ENCODE measurements at regions not wholly inside any gene's neighbourhood (a gene's known extent, or its start where the extent isn't known, plus 50 kb on each side); places are given as distances from the start of the nearest gene placed in this dataset.

DNA sequence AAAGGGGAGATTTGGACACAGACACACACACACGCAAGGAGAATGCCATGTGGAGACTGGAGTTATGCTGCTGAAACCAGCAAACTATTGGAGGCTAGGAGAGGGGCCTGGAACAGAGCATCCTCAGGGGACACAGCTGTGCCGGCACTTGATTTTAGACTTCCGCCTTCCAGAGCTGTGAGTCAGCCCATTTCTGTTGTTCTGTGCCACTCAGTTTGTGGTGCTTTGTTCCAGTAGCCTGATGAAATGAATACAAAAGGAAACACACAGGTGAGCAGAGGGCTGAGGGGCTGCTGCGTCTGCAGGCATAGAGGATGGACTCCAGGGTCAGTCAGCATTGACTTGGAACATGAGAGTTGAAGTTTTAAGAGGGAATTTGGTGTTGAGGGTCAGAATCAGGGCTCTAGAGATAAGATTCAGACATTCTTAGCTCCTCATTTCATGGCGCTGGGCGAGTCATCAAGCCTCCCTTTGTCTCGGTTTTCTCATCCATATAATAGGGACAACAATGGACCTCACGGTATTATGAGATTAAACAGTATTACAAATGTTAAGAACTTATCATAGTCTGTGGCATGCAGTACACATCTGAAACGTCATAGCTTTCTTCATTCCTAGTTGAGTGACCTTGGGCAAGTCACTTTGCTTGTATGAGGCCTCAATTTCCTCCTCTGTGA lies 191.0 kb downstream of the MIAT start:
- no peak for DNase-seq

DNA sequence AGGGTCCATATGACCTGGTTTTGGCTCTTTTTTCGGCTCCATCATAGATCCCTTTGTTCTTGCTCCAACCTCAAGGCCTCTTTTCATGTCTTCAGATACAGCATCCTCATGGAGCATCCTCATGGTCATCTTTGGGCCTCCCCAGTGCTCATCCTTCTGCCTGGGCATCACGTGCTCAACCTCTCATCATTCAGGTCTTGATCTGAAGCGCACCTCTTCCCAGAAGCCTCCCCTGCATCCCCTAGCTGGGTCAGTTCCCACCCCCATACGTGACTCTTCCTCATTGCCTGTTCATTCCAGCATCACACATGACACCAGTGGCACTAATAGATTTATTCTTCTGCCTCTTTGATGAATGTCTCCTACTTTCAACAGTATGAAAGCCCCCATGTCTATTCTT lies 192.2 kb downstream of the MIAT start:
- no peak for DNase-seq

DNA sequence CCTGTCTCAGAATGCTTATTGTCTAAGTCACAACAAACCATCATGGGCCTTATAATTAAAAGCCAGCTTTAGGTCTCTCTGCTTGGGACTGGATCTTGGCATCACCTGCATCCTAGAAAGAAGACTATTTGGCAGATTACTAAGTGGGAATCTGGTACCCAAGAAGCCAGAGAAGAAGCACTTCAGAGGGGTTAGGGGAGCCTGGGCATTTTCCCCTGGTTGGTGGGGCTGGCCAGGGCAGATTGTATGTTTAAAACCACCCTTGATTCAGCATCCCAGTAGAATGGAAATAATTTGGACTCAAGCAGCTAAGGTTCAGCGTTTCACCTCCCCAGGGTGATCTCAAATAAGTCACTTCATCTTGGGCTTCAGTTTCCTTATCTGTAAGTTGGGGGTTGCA lies 193.7 kb downstream of the MIAT start:
- DNase-seq: no peak

DNA sequence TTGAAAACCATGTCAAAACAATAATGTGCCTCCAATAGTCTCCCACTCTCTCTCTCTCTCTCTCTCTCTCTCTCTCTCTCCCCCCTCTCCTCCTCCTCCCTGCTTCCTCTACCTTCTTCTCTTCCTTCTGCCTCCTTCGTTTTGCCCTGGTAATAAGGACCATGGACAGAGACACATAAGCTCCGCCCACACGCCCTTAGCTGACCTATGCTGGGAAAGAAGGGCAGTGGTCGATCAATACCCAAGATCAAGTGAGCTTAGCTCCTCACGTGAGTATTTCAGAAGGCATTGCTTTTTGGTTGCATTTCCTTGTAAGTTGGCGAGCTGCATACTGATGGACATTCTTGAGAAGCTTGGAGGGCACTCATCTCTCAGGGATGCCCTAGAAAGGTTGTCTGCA lies 194.8 kb downstream of the MIAT start:
- DNase-seq: no peak

DNA sequence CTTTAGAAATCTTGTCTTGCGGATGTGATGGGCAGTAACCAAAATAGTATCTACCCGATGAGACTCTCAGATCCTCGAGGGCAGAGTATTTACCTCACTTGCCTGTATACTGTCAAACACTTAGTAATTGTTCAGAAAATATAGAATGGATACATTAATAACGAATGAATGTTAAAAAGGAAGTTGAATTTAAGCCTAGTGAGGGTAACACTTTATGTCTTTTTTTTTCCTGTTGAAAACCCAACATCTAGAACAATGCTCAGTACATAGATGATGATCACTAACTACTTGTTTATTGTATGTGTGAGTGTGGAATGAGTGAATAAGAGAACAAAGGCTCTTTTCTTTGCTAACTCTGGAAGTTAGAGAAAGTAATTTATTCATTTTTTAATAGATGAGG lies 195.7 kb downstream of the MIAT start:
- no peak for DNase-seq

DNA sequence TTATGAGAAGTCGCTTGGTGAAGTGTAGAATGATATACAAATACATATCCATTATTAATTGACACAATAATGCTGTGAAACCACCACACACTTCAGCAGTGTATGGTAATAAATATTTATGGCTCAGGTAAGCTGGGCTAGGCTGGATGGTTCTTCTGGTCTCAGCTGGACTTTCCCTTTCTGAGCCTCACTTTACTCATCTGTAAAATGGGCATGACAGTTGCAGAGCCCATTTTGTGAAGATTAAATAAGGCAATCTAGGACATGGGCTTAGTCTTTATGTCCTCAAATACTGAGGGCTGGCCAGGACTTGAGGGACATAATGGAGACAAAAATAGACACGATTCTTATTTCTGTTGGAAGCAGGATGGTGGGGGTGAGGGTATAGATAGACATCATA lies 196.1 kb downstream of the MIAT start:
- DNase-seq: no peak

DNA sequence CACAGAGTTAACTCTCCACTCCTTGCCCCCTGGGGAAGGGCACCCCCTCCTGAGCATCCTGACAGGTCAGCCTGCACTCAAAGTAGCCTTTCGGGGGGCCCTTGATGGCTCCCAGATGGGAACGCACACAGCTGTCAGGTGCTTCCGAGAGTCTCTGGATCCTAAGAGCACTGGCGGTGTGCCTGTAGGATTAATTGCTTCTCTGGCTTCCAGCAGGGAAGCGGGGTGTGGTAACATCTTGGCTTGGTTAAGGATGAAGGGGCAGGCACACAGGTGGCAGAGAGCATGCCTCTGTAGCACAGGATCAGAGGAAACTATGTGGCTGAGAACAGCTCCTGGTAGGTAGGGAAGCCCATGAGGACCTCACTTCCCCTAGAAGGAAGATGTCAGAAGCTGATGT lies 199.8 kb downstream of the MIAT start:
- DNase-seq: no peak

DNA sequence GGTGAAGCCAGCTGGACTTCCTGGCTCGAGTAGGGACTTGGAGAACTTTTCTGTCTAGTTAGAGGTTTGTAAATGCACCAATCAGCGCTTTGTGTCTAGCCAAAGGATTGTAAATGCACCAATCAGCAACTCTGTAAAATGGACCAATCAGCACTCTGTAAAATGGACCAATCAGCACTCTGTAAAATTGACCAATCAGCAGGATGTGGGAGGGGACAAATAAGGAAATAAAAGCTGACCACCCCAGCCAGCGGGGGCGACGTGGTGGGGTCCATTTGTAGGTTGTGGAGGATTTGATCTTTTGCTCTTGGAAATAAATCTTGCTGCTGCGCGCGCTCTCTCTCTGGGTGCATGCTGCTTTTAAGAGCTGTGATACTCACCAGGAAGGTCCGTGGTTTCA lies 202.9 kb downstream of the MIAT start:
- no peak for DNase-seq

DNA sequence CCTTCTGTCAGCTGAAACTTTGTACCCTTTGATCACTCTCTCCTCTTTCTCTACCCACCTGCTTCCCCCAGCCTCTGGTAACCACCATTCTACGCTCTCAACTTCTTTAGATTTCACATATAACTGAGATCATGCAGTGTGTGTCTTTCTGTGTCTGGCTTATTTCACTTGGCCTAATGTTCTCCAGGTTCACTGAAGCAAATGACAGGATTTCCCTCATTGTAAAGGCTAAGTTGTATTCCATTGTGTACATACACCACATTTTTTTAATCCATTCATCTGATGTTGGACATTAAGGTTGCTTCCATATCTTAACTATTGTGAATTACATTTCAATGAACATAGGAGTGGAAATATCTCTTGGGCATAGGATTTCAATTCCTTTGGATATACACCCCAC lies 207.6 kb downstream of the MIAT start:
- no peak for DNase-seq

DNA sequence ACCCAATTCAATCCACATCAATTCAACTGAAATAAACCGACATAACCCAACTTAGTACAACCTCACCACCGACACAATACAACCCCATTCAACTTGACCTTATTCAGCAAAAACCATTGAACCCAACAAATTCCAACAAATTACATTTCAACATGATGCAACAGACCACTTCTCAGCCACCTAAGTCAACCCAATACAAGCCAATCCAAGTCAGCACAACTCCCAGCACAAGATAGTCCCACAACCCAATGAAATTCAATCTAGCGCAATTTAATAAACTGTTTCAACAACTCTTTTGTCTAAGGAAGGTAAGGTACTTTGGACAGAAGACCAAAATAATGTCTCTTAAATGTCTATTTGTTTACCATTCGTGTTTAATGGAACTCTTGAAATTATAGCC lies 226.0 kb downstream of the MIAT start:
- DNase-seq: no peak

DNA sequence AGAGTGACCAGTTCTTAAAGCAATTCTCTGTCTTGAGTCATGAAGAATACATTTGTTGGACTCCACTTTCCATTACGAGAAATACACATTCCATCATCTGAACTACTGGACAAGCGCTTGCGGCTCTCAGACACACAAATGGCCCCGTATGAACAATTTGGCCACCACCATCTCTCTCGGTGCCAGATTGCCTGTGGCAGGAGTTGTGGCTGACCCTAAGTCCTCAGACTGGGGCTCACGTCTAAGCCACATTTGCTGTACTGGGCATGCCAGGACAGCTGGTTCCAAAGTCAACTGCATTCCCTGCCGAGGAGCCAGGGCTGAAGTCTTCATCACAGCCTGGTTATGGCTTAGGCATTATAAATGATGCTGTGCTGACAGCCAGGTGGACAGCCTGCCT lies 227.5 kb downstream of the MIAT start:
- no peak for DNase-seq

DNA sequence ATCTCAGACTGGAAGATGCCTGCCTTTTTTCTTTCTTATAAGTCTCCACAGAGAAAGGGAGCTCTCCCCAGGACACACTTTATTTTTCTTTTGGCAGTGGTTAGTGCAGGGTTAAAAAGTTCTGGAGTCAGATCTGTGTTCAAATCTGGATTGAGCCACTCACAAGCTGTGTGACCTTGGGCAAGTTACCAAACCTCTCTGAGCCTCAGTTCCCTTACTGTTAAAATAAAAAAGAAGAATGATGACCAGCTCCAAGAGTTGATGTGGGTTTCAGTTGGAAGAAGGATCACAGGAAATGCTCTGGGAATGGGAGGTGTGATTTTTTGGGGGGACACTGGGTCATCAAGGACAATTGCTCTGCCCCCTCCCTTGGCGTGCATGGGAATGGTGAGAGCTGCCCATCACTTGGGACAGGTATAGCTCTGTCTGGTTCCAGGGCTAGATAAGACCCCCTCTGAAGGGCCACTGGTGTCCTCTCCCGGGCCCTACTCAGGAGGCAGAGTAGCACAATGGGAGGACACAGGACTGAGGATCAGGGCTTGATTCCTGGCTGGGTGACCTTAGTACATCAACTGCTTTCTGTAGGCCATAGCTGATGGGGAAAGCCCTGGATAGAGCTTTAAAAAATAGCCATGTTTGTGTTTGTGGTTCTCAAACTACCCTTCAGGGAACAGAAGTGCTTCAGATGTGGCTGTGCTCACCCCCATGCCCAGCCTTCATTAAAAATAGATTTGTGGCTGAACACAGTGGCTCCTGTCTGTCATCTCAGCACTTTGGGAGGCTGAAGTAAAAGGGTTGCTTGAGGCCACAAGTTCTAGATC lies 228.3 kb downstream of the MIAT start:
- DNase-seq: no peak

DNA sequence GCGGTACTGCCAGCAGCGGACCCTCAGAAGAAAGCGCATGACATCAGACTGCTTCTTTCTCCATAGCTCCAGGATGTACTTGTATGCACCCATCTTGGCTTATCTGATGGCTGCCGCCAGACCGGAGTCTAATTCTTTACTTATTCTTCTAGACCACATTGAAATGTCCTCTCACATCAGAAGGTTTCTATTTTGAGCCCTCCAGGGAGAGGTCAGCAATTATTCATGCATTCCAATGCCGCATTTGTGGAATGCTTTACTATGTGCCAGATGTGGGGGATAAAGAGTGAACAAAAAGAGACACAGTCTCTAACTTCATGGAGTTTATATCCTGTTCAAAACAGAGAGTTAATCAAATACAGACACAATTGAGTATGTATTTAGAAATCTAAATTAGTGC lies 230.1 kb downstream of the MIAT start:
- DNase-seq: no peak

DNA sequence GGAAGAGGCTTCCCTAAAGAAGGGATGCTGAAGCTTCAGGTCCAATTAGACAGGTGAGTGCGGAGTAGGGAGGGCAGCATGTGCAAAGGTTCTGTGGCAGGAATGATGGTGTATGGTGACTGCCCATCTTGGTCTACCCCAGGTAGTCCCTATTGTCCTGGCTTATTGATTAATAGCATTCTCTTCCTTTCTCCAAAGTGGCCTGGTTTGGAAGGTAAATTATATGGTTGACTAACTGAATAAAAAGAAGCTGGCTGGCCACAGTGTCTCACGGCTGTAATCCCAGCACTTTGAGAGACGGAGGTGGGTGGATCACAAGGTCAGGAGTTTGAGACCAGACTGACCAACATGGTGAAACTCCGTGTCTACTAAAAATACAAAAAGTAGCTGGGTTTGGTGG lies 230.5 kb downstream of the MIAT start:
- no peak for DNase-seq

DNA sequence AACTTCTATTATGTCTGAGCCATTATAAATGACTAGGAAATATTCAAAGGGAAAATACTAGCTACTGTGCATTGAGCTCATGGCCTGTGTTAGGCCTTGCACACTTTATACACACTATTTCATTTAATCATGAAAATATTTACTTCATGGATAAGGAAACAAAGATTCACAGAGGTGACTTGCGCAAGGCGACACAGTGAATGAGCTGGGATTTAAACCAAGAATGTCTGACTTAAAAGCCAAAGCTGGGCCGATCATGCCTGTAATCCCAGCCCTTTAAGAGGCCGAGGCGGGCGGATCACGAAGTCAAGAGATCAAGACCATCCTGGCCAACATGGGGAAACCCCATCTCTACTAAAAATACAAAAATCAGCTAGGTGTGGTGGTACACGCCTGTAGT lies 231.5 kb downstream of the MIAT start:
- DNase-seq: no peak

DNA sequence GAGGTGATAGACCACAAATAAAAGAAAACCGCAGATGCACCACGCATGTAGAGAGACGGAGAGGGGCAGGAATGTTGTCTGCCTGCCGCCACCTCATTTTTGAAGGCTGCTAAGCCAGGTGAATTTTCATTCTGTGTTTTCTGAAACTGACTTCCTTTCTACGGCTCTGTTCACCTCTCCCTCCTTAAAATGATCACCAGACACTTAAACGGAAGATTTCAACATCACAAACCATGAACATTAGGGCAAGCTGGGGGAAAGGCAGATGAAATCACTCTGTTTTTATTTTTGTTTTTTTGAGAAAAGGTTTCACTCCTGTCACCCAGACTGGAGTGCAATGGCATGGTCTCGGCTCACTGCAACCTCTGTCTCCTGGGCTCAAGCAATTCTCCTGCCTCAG lies 232.4 kb downstream of the MIAT start:
- no peak for DNase-seq

DNA sequence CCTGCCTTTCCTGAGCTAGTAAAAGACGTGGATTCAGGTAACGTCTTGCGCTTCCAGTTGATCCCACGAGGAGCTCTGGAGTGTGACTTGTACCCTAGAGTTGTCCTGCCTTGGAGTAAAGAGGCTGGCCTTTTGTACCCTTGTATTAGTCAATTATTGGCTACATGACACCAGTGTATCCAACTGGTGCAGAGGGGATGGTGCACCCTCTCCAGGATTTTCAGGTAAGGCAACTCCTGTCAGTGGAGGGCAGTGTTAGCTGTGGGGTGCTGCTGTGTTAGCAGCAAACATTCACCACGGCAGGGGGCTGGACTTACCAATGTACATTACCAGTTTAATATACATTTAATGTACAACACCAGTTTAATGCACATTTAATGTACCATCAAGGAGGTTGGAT lies 233.5 kb downstream of the MIAT start:
- no peak for DNase-seq

DNA sequence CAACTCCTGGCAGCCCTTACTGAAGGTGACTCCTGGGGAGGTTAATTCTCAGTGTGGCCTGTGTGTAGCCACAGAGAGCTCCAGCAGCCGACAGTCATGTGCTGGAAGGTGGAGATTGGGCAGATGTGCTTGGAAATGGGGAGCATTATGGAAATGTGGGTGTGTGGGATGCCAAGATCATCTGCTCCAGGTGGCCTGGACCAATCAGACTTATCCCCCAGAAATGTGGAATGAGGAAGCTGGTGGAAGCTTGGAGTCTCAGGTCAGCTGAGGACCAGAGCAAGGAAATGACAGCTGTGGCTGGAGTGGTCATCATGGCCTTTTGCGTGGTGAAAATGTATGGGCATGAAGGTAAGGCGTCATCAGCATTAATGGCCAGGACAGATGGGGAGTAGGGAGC lies 234.0 kb downstream of the MIAT start:
- DNase-seq: no peak

DNA sequence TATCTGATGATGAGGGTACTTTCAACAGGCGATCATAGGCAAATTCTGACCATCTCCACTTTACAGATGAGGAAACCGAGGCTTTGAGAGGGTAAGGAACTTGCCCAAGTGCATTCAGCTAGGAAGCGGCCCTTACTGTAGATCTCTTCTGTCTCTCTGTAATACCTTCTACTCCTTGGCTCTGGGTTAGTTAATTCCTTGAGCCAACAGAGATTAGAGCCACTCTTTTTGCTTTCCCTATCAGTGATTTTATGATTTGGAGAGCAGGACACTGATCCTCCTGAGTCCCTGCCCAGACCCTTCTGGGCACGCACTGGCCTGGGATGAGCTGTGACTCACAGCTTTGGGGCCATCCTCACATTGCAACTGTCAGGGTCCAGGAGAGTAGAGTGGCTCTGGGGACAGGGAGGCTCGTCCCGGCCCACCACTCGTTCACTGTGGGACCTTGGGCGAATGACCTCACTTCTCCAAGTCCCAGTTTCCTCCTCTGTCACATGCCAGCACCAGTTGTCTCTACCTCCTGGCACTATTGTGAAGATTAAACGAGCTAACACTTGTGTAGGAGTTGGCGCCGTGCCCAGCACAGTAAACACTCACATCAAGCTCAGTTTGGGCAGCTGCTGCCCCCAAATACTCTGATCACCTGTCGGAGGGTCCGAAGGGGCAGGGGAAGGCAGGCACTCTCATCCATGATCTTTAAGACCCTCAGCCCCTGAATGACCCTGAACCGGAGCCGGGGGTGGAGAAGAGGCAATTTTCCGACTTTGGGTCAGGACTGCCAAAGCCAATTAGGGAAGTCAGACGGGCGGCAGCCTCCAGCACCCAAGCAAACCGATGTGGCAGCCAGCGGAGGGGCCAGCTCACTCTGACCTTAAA lies 235.0 kb downstream of the MIAT start:
- DNase-seq: peak; percentile 71

DNA sequence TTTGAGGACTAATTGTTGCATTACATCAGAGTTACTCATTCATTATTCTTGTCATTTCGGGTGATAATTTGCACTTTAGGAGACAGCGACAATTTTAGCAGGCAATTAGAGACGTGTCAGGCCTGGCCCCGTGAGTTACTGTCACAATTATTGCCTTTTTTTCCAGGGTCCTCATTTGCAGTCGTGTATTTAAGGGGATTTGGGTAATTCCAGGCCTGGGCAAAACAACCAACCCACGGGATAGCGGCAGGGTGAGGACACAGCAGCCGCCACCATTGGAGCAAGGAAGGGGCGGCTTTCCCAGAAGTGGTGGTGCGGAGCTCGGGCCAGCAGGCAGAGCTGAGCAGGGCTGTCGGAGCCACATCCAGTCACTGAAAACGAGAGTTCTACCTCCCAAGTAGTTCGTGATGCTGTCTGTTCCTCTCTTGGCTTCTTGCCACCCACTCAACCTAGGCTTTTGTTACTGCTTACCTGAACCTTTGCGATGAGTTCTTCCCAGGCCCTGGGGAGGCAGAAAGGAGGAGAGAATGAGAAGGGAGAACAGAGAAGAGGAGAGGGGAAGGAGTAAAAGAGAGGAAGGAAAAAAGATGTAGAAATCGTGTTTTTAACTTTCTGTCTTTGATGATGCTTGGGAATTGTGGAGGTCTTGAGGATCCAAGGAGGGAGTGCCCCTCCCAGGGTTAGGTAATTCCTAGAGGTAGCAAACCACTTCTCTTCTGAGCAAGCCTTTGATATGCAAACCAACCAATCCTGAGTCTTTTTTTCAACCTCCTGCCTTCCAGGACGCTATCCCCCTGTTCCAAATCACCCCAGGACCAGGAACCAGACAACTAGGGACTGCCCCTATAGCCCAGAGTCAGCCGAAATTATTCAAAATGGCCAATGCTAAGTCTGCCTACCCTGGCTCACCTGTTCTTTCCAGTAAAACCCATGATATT lies 236.1 kb downstream of the MIAT start:
- DNase-seq: no peak

DNA sequence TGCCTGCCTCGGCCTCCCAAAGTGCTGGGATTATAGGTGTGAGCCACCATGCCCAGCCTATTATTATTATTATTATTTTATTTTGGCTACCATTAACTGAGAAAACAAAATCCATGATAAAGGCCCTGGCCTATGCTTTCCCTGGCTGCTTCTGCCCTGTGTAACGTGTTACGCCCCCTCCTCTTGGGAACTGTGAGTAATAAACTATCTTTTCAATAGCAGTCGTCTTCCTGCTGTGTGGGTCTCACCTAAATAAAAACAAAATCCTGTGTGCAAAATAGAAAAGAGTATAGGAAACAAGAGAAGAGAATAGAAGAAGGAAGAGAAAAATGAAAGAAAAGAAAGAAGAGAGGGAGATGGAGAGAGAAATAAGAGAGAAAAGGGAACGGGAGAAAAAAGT lies 237.0 kb downstream of the MIAT start:
- no peak for DNase-seq

DNA sequence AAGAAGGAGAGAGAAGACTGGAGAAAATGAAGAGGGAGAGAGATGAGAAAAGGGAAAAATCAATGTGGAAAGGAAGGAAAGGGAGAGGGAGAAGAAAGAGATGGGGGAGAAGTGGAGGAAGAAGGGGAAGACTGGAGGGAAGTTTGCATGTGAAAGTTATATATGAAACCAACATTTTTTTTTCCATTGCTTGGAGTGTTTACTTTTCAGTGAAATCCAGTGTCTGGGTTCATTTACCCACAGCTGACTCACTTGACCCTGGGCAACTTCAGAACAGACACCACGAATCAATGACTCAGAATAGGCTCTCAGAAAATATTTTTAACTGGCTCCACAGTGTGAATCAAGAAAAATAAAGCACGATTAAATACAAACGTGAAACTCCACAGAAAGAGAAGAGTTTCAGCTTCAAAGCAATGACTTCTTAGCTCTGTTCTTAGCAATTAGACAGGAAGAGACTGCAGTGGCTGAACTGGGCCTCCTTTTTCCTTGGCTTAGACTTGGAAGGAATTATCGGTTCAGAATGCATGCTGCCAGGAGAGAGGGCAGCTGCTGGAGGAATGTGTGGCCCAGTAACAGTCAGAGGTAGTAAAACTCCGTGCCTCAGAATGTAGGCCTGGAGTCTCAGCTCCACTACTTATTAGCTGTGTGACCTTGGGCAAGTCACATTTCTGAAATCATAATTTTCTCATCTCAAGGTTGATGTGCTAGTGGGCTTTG lies 237.5 kb downstream of the MIAT start:
- no peak for DNase-seq
